MG63 (cell line): ENCODE measurements at regions not wholly inside any gene's neighbourhood (a gene's known extent, or its start where the extent isn't known, plus 50 kb on each side); places are given as distances from the start of the nearest gene placed in this dataset.

Experiments
- DNase-seq: peaks from one replicate; pipeline ENCODE4 v3.0.0-alpha.2; 2020
- H3K27me3 ChIP-seq: fragments of 250-450 bp; sonication (Bioruptor Pico); 2 replicates; pipeline ENCODE4 v1.5.1; 2020; ENCODE audit warnings: mild to moderate bottlenecking, moderate library complexity
- H3K36me3 ChIP-seq: fragments of 250-450 bp; sonication (Bioruptor Pico); 2 replicates; pipeline ENCODE4 v1.5.1; 2020; ENCODE audit warnings: mild to moderate bottlenecking, moderate library complexity
- H3K4me3 ChIP-seq: fragments of 250-450 bp; sonication (Bioruptor Pico); 2 replicates; pipeline ENCODE4 v1.5.1; 2020; ENCODE audit warnings: mild to moderate bottlenecking, moderate library complexity
- H3K9me3 ChIP-seq: fragments of 250-450 bp; sonication (Bioruptor Pico); 2 replicates; pipeline ENCODE4 v1.5.1; 2020; ENCODE audit warnings: mild to moderate bottlenecking, moderate library complexity

GRCh38 chr6:158920311-158920905 lies 79.6 kb downstream of the RSPH3 start:
- no peak overlapping the region for H3K4me3 ChIP-seq
- H3K36me3 ChIP-seq = no peaks in the 10 kb centered on the region
- H3K27me3 ChIP-seq = no peaks in the 10 kb centered on the region
- DNase-seq = peak; percentile 35
- H3K9me3 ChIP-seq = no peaks in the 10 kb centered on the region

- no peaks in the 10 kb centered on the region for H3K27me3 ChIP-seq
- no peak for DNase-seq
- H3K36me3 ChIP-seq = no peaks in the 10 kb centered on the region
- H3K9me3 ChIP-seq = no peaks in the 10 kb centered on the region
- no peak overlapping the region for H3K4me3 ChIP-seq
Observed at GRCh38 chr6:158919865-158920264, 80.1 kb downstream of the RSPH3 start.

- DNase-seq = no peak
- Histone ChIP-seq H3K27me3 (no peaks in the 10 kb centered on the region), H3K36me3 (no peaks in the 10 kb centered on the region), H3K4me3 (no peak overlapping the region), H3K9me3 (no peaks in the 10 kb centered on the region)
Observed at GRCh38 chr6:158916617-158917016, 83.4 kb downstream of the RSPH3 start.

- Histone ChIP-seq H3K36me3 (no peaks in the 10 kb centered on the region), H3K9me3 (no peaks in the 10 kb centered on the region), H3K27me3 (no peaks in the 10 kb centered on the region), H3K4me3 (no peak overlapping the region)
- no peak for DNase-seq
Observed at GRCh38 chr6:158914923-158915322, 85.1 kb downstream of the RSPH3 start.

GRCh38 chr6:158913580-158913979 lies 86.4 kb downstream of the RSPH3 start:
- H3K4me3 ChIP-seq = no peak overlapping the region
- no peaks in the 10 kb centered on the region for H3K9me3 ChIP-seq
- DNase-seq = no peak
- H3K36me3 ChIP-seq = no peaks in the 10 kb centered on the region
- no peaks in the 10 kb centered on the region for H3K27me3 ChIP-seq

GRCh38 chr6:158912655-158913054 lies 87.3 kb downstream of the RSPH3 start:
- no peaks in the 10 kb centered on the region for H3K36me3 ChIP-seq
- no peak for DNase-seq
- H3K27me3 ChIP-seq = no peaks in the 10 kb centered on the region
- no peak overlapping the region for H3K4me3 ChIP-seq
- no peaks in the 10 kb centered on the region for H3K9me3 ChIP-seq

- Histone ChIP-seq H3K27me3 (no peaks in the 10 kb centered on the region), H3K9me3 (no peaks in the 10 kb centered on the region), H3K36me3 (no peaks in the 10 kb centered on the region), H3K4me3 (no peak overlapping the region)
- DNase-seq = no peak
Observed at GRCh38 chr6:158911746-158912480, 88.1 kb downstream of the RSPH3 start.

- Histone ChIP-seq H3K27me3 (no peaks in the 10 kb centered on the region), H3K4me3 (no peak overlapping the region), H3K36me3 (no peaks in the 10 kb centered on the region), H3K9me3 (peaks cover 8% of the 10 kb centered on the region)
- DNase-seq = no peak
Observed at GRCh38 chr6:158910484-158911440, 89.2 kb downstream of the RSPH3 start.

GRCh38 chr6:158909938-158910337 lies 90.1 kb downstream of the RSPH3 start:
- no peaks in the 10 kb centered on the region for H3K36me3 ChIP-seq
- no peak for DNase-seq
- H3K27me3 ChIP-seq = no peaks in the 10 kb centered on the region
- no peak overlapping the region for H3K4me3 ChIP-seq
- H3K9me3 ChIP-seq = peaks cover 16% of the 10 kb centered on the region

- H3K4me3 ChIP-seq = no peak overlapping the region
- H3K27me3 ChIP-seq = no peaks in the 10 kb centered on the region
- peaks cover 18% of the 10 kb centered on the region for H3K9me3 ChIP-seq
- no peak for DNase-seq
- H3K36me3 ChIP-seq = no peaks in the 10 kb centered on the region
Observed at GRCh38 chr6:158908606-158909005, 89.4 kb upstream of the EZR start.

- peaks cover 18% of the 10 kb centered on the region for H3K9me3 ChIP-seq
- H3K4me3 ChIP-seq = no peak overlapping the region
- DNase-seq = no peak
Observed at GRCh38 chr6:158907931-158908330, 88.8 kb upstream of the EZR start.

GRCh38 chr6:158906926-158907325 lies 87.8 kb upstream of the EZR start:
- no peaks in the 10 kb centered on the region for H3K27me3 ChIP-seq
- no peaks in the 10 kb centered on the region for H3K36me3 ChIP-seq
- no peak for DNase-seq
- no peak overlapping the region for H3K4me3 ChIP-seq
- peaks cover 18% of the 10 kb centered on the region for H3K9me3 ChIP-seq

More at GRCh38 chr6:158907931-158908330, 88.8 kb upstream of the EZR start:
- no peaks in the 10 kb centered on the region for H3K36me3 ChIP-seq
- H3K27me3 ChIP-seq = no peaks in the 10 kb centered on the region

- Histone ChIP-seq H3K36me3 (no peaks in the 10 kb centered on the region), H3K4me3 (no peak overlapping the region), H3K27me3 (no peaks in the 10 kb centered on the region), H3K9me3 (peaks cover 18% of the 10 kb centered on the region)
- no peak for DNase-seq
Observed at GRCh38 chr6:158905277-158905676, 86.1 kb upstream of the EZR start.

- H3K27me3 ChIP-seq = no peaks in the 10 kb centered on the region
- H3K9me3 ChIP-seq = peaks cover 18% of the 10 kb centered on the region
- H3K4me3 ChIP-seq = no peak overlapping the region
- DNase-seq = no peak
- H3K36me3 ChIP-seq = no peaks in the 10 kb centered on the region
Observed at GRCh38 chr6:158903801-158904200, 84.6 kb upstream of the EZR start.

GRCh38 chr6:158900663-158901312 lies 81.6 kb upstream of the EZR start:
- no peak overlapping the region for H3K4me3 ChIP-seq
- H3K9me3 ChIP-seq = peaks cover 11% of the 10 kb centered on the region
- no peak for DNase-seq
- no peaks in the 10 kb centered on the region for H3K27me3 ChIP-seq
- no peaks in the 10 kb centered on the region for H3K36me3 ChIP-seq

GRCh38 chr6:158897236-158897635 lies 78.1 kb upstream of the EZR start:
- H3K9me3 ChIP-seq = no peaks in the 10 kb centered on the region
- no peaks in the 10 kb centered on the region for H3K36me3 ChIP-seq
- H3K4me3 ChIP-seq = no peak overlapping the region
- DNase-seq = no peak
- no peaks in the 10 kb centered on the region for H3K27me3 ChIP-seq

- no peak for DNase-seq
- Histone ChIP-seq H3K9me3 (no peaks in the 10 kb centered on the region), H3K27me3 (no peaks in the 10 kb centered on the region), H3K4me3 (no peak overlapping the region), H3K36me3 (no peaks in the 10 kb centered on the region)
Observed at GRCh38 chr6:158895661-158896060, 76.5 kb upstream of the EZR start.
